Panc1 (cell line): ENCODE measurements at regions not wholly inside any gene's neighbourhood (a gene's known extent, or its start where the extent isn't known, plus 50 kb on each side); places are given as distances from the start of the nearest gene placed in this dataset.

ENCODE experiments used
- ATAC-seq: fragments of 200-7000 bp; cut with Tn5 transposase; 2 replicates; pipeline ENCODE4 v1.9.1; 2020; ENCODE audit warnings: mild to moderate bottlenecking, moderate library complexity
- BruUV-seq: library from RNA; stranded (reverse); fragments of 400-500 nt; replicated peaks from 2 replicates; lab custom pipeline; 2021; lab: Mats Ljungman, UMichigan
- CTCF ChIA-PET: fragments of 300-600 bp; sonication (Branson Sonifier 250); formaldehyde crosslinking; loops from one replicate; lab custom pipeline; 2022; ENCODE audit warnings: antibody characterized with exemption; lab: Charles Lee
- POLR2A ChIA-PET: fragments of 300-600 bp; sonication (Branson Sonifier 250); formaldehyde crosslinking; loops from one replicate; lab custom pipeline; 2022; ENCODE audit warnings: antibody characterized with exemption; lab: Charles Lee
- DNase-seq: peaks from one replicate; pipeline ENCODE4 v3.0.0-alpha.2; 2010; ENCODE audit warnings: low read depth, low spot score
- H3K27ac ChIP-seq: 2 replicates; pipeline ENCODE4 v1.5.1; 2011; ENCODE audit warnings: mild to moderate bottlenecking, low read length, inconsistent platforms
- H3K27me3 ChIP-seq: fragments of 200-500 bp; sonication (Bioruptor generic); 2 replicates; pipeline ENCODE4 v1.6.0; 2014; ENCODE audit warnings: low read length, inconsistent platforms; ENCODE audit not compliant: control insufficient read depth, insufficient read depth
- H3K36me3 ChIP-seq: fragments of 200-500 bp; sonication (Bioruptor generic); 2 replicates; pipeline ENCODE4 v1.5.1; 2014; ENCODE audit warnings: inconsistent platforms, mild to moderate bottlenecking, low read length, moderate library complexity; ENCODE audit not compliant: control insufficient read depth, insufficient read depth
- H3K4me1 ChIP-seq: 2 replicates; pipeline ENCODE4 v1.5.1; 2011; ENCODE audit warnings: inconsistent platforms, mild to moderate bottlenecking, low read length, moderate library complexity; ENCODE audit not compliant: control insufficient read depth, insufficient read depth
- H3K4me3 ChIP-seq, 2 experiments: 2 replicates each; pipeline ENCODE4 v1.5.1; 2011 to 2012; ENCODE audit warnings: low read depth in 2 of 2, low read length in 2 of 2, mild to moderate bottlenecking in 2 of 2, inconsistent platforms in 1 of 2, moderate library complexity in 1 of 2
- H3K9me3 ChIP-seq: fragments of 200-500 bp; sonication (Bioruptor generic); 2 replicates; pipeline ENCODE4 v1.5.1; 2014; ENCODE audit warnings: low read depth, mild to moderate bottlenecking, inconsistent platforms, low read length, moderate library complexity; ENCODE audit not compliant: control insufficient read depth, insufficient read depth
- POLR2AphosphoS5 ChIP-seq: IDR thresholded peaks from 2 replicates; pipeline ENCODE4 v1.6.1; 2012; ENCODE audit warnings: mild to moderate bottlenecking, low read depth, low read length, moderate library complexity
- SIN3A ChIP-seq: IDR thresholded peaks from 2 replicates; pipeline ENCODE4 v1.6.1; 2012; ENCODE audit warnings: low read depth, mild to moderate bottlenecking, low read length, moderate library complexity, borderline replicate concordance; ENCODE audit not compliant: insufficient read depth
- TCF7L2 ChIP-seq: IDR thresholded peaks from 2 replicates; pipeline ENCODE4 v1.6.1; 2011; ENCODE audit warnings: mild to moderate bottlenecking, low read depth, low read length, inconsistent platforms
- in situ Hi-C: cut with HindIII; loops from 2 replicates; pipeline ENCODE4 v1.10.0; 2016; ENCODE audit warnings: low sequenced_read_pairs, low pct_unique_long_range_greater_than_20kb
- intact Hi-C: fragments of 100-400 bp; cut with micrococcal nuclease; formaldehyde crosslinking; loops from one replicate; pipeline ENCODE4 v1.10.0; 2022; ENCODE audit not compliant: unreplicated experiment
- TF ChIP-seq, protein P1 (sequence below): fragments of 450-650 bp; IDR thresholded peaks from 2 replicates; pipeline ENCODE4 v1.5.1; 2017; ENCODE audit warnings: mild to moderate bottlenecking
- TF ChIP-seq, protein P2 (sequence below), 2 experiments: IDR thresholded peaks; 2 replicates each; pipeline ENCODE4 v1.6.1; 2011 to 2012; ENCODE audit warnings: low read depth in 2 of 2, control low read depth in 1 of 2, low read length in 1 of 2, mild to moderate bottlenecking in 1 of 2, moderate library complexity in 1 of 2; ENCODE audit not compliant: insufficient read depth in 1 of 2

DNA sequence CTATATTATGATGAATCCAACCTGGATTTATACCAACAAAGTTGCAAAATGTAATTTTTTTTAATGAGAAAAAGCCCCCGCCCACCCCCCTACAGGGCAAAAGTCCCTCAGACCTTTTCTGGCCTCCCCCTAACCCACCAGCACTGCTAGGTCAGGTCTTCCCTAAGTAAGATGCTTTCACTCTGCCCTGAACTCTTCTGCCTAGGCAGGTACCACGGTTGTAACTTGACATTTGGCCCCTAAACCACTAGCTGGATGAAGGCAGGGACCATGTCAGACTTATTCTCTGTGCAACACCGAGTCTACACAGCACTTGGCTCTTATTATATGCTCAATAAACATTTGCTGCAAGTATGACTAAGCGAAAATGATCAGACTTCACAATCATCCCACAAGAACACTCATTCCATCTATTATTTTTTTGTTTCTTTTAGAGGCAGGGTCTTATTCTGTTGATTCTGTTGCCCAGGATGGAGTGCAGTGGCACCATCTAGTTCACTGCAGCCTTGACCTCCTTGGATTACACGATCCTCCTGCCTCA lies 63.2 kb downstream of the SPRING1 start:
- Histone ChIP-seq H3K4me3 (no peak overlapping the region), H3K36me3 (no peaks in the 10 kb centered on the region), H3K9me3 (no peaks in the 10 kb centered on the region), H3K27me3 (no peaks in the 10 kb centered on the region), H3K27ac (no peak overlapping the region), H3K4me1 (0 out of 2 replicates have a peak, but pooled peaks cover 2% of the 10 kb centered on the region)
- TF ChIP-seq, protein P1, sequence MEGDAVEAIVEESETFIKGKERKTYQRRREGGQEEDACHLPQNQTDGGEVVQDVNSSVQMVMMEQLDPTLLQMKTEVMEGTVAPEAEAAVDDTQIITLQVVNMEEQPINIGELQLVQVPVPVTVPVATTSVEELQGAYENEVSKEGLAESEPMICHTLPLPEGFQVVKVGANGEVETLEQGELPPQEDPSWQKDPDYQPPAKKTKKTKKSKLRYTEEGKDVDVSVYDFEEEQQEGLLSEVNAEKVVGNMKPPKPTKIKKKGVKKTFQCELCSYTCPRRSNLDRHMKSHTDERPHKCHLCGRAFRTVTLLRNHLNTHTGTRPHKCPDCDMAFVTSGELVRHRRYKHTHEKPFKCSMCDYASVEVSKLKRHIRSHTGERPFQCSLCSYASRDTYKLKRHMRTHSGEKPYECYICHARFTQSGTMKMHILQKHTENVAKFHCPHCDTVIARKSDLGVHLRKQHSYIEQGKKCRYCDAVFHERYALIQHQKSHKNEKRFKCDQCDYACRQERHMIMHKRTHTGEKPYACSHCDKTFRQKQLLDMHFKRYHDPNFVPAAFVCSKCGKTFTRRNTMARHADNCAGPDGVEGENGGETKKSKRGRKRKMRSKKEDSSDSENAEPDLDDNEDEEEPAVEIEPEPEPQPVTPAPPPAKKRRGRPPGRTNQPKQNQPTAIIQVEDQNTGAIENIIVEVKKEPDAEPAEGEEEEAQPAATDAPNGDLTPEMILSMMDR, result no peak
- TF ChIP-seq TCF7L2 (no peak), POLR2AphosphoS5 (no peak), SIN3A (no peak)
- TF ChIP-seq, protein P2, sequence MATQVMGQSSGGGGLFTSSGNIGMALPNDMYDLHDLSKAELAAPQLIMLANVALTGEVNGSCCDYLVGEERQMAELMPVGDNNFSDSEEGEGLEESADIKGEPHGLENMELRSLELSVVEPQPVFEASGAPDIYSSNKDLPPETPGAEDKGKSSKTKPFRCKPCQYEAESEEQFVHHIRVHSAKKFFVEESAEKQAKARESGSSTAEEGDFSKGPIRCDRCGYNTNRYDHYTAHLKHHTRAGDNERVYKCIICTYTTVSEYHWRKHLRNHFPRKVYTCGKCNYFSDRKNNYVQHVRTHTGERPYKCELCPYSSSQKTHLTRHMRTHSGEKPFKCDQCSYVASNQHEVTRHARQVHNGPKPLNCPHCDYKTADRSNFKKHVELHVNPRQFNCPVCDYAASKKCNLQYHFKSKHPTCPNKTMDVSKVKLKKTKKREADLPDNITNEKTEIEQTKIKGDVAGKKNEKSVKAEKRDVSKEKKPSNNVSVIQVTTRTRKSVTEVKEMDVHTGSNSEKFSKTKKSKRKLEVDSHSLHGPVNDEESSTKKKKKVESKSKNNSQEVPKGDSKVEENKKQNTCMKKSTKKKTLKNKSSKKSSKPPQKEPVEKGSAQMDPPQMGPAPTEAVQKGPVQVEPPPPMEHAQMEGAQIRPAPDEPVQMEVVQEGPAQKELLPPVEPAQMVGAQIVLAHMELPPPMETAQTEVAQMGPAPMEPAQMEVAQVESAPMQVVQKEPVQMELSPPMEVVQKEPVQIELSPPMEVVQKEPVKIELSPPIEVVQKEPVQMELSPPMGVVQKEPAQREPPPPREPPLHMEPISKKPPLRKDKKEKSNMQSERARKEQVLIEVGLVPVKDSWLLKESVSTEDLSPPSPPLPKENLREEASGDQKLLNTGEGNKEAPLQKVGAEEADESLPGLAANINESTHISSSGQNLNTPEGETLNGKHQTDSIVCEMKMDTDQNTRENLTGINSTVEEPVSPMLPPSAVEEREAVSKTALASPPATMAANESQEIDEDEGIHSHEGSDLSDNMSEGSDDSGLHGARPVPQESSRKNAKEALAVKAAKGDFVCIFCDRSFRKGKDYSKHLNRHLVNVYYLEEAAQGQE (IDR thresholded peaks at IDR 0.05; ENCODE audit: insufficient read depth in 1 of 2, low read depth in 2 of 2, low read length in 1 of 2), result no peak
- DNase-seq (no peak), ATAC-seq (no peak)
- intact Hi-C loops, result no loop called here
- CTCF ChIA-PET, result interaction anchor here (0.5 kb wide), 1 partner anchor 240 kb away, joined by 7 read pairs; no protein-coding TSS in a partner anchor
- POLR2A ChIA-PET, result no interaction called here
- in situ Hi-C loops, result no loop called here
- BruUV-seq, result no TSS peak

DNA sequence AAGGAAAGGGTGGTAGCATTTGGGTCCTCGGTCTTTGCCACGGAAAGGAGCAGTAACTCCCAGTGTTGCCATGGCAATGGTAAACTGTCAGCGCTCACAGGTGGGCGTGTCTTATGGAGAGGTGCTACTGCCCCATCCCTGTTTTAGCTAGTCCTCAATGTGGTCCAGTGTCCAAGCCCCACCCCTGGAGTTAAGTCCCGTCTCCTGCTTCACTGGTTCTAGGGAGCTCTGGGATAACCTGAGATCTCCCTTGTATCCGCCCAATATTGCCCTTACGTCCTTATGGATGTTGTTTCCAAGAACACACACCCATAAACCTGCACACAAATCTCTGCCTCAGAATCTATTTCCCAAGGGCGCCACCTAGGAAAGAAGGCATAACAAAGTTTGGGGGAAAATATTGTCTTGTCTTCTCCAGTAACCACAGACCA lies 64.2 kb downstream of the SPRING1 start:
- H3K4me1 ChIP-seq, result 0 out of 2 replicates have a peak, but pooled peaks cover 2% of the 10 kb centered on the region
- no peak overlapping the region for H3K27ac ChIP-seq
- no peaks in the 10 kb centered on the region for H3K36me3 ChIP-seq
- no peak for ATAC-seq
- no peaks in the 10 kb centered on the region for H3K27me3 ChIP-seq
- intact Hi-C loops (no loop called here), in situ Hi-C loops (no loop called here)
- no peak for DNase-seq
- BruUV-seq, result no TSS peak
- no peak overlapping the region for H3K4me3 ChIP-seq
- H3K9me3 ChIP-seq, result no peaks in the 10 kb centered on the region
- TF ChIP-seq, protein P2 (IDR thresholded peaks at IDR 0.05; ENCODE audit: insufficient read depth in 1 of 2, low read depth in 2 of 2, low read length in 1 of 2), result no peak
- ChIA-PET POLR2A (interaction anchor here (0.6 kb wide), 1 partner anchor 47 kb away, joined by 3 read pairs; no protein-coding TSS in a partner anchor), CTCF (interaction anchor here (0.7 to 0.9 kb wide), 2 partner anchors 64 to 458 kb away, joined by 3 to 6 read pairs; no protein-coding TSS in a partner anchor)
